Astrocyte (in vitro differentiated cells and primary cell): ENCODE measurements at regions not wholly inside any gene's neighbourhood (a gene's known extent, or its start where the extent isn't known, plus 50 kb on each side); places are given as distances from the start of the nearest gene placed in this dataset.

Experiments used
- EZH2 ChIP-seq: IDR thresholded peaks from 2 replicates; pipeline ENCODE4 v1.6.1; 2012; ENCODE audit warnings: mild to moderate bottlenecking, low read length, inconsistent platforms; ENCODE audit not compliant: insufficient read depth
- TF ChIP-seq, protein P1 (sequence below): IDR thresholded peaks from 2 replicates; pipeline ENCODE4 v1.5.1; 2011; ENCODE audit warnings: low read depth, mild to moderate bottlenecking, inconsistent platforms, low read length, moderate library complexity; ENCODE audit not compliant: insufficient read depth

DNA sequence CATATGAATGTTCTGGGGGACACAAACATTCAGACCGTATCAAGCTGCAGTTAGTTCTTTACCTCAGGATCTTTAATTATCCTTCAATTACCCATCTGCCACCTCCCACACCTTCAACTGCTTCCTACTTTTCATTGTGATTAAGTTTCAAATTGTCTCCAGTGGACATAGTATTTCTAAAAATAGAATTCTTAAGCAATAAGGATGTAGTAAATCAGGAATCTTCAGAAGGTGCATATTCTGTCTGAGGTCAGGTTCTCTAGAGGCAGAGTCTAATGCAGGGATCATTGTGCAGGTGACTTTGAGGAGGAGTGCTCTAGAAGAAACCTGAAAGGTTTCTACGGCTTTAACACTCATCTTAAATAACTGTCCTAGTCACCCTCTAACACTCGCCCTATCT, 102.6 kb upstream of the PPP2R5A start:
- TF ChIP-seq, protein P1, sequence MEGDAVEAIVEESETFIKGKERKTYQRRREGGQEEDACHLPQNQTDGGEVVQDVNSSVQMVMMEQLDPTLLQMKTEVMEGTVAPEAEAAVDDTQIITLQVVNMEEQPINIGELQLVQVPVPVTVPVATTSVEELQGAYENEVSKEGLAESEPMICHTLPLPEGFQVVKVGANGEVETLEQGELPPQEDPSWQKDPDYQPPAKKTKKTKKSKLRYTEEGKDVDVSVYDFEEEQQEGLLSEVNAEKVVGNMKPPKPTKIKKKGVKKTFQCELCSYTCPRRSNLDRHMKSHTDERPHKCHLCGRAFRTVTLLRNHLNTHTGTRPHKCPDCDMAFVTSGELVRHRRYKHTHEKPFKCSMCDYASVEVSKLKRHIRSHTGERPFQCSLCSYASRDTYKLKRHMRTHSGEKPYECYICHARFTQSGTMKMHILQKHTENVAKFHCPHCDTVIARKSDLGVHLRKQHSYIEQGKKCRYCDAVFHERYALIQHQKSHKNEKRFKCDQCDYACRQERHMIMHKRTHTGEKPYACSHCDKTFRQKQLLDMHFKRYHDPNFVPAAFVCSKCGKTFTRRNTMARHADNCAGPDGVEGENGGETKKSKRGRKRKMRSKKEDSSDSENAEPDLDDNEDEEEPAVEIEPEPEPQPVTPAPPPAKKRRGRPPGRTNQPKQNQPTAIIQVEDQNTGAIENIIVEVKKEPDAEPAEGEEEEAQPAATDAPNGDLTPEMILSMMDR = no peak
- no peak for TF ChIP-seq EZH2
